ENCODE measurements at regions not wholly inside any gene's neighbourhood (a gene's known extent, or its start where the extent isn't known, plus 50 kb on each side); places are given as distances from the start of the nearest gene placed in this dataset.
"Not testable (repeated sequence)": the region's sequence is repeated elsewhere in the genome, so short reads cannot be mapped to it uniquely, and the experiment has no call there.

- intact Hi-C loops (cut with DNase I, micrococcal nuclease) = no loop called here
- H3K4me3 Mint-ChIP-seq = no peak overlapping the region
- ChIA-PET POLR2A (no interaction called here), CTCF (no interaction called here)
- H3K27ac Mint-ChIP-seq = no peak overlapping the region
- DNase-seq = no peak
- no peaks in the 10 kb centered on the region for H3K36me3 Mint-ChIP-seq (ENCODE audit: low read depth)
- H3K9me3 Mint-ChIP-seq (ENCODE audit: low read depth) = peaks cover 2% of the 10 kb centered on the region
- no peaks in the 10 kb centered on the region for H3K4me1 Mint-ChIP-seq
- no peak for ATAC-seq
- no peaks in the 10 kb centered on the region for H3K27me3 Mint-ChIP-seq
Measured at GRCh38 chr4:189838821-189839497, 101.7 kb upstream of the FRG1 start.

- intact Hi-C loops (cut with DNase I, micrococcal nuclease) = no loop called here
- H3K27ac Mint-ChIP-seq = no peak overlapping the region
- ATAC-seq = no peak
- H3K4me3 Mint-ChIP-seq = no peak overlapping the region
- no peaks in the 10 kb centered on the region for H3K36me3 Mint-ChIP-seq (ENCODE audit: low read depth)
- ChIA-PET POLR2A (no interaction called here), CTCF (interaction anchor here (0.6 kb wide), 1 partner anchor 38 kb away, joined by 3 read pairs; no protein-coding TSS in a partner anchor)
- H3K9me3 Mint-ChIP-seq (ENCODE audit: low read depth) = peaks cover 2% of the 10 kb centered on the region
- no peaks in the 10 kb centered on the region for H3K4me1 Mint-ChIP-seq
- H3K27me3 Mint-ChIP-seq = no peaks in the 10 kb centered on the region
- no peak for DNase-seq
Measured at GRCh38 chr4:189840356-189840755, 100.3 kb upstream of the FRG1 start.

GRCh38 chr4:189843413-189844009 is 97.2 kb upstream of the FRG1 start:
- Mint-ChIP-seq H3K4me1 (no peaks in the 10 kb centered on the region), H3K27me3 (no peaks in the 10 kb centered on the region), H3K9me3 (ENCODE audit: low read depth) (no peaks in the 10 kb centered on the region), H3K27ac (no peak overlapping the region), H3K4me3 (no peak overlapping the region), H3K36me3 (ENCODE audit: low read depth) (no peaks in the 10 kb centered on the region)
- POLR2A ChIA-PET = no interaction called here
- intact Hi-C loops (cut with DNase I, micrococcal nuclease) = no loop called here
- CTCF ChIA-PET = interaction anchor here (0.7 kb wide), 1 partner anchor 627 kb away, joined by 3 read pairs; no protein-coding TSS in a partner anchor
- no peak for DNase-seq
- ATAC-seq = no peak

GRCh38 chr4:189845145-189845846 is 95.4 kb upstream of the FRG1 start:
- CTCF ChIA-PET = no interaction called here
- no peak for DNase-seq
- no peak overlapping the region for H3K4me3 Mint-ChIP-seq
- no peaks in the 10 kb centered on the region for H3K36me3 Mint-ChIP-seq (ENCODE audit: low read depth)
- no peaks in the 10 kb centered on the region for H3K27me3 Mint-ChIP-seq
- H3K9me3 Mint-ChIP-seq (ENCODE audit: low read depth) = no peaks in the 10 kb centered on the region
- intact Hi-C loops (cut with DNase I, micrococcal nuclease) = no loop called here
- no peaks in the 10 kb centered on the region for H3K4me1 Mint-ChIP-seq
- no peak for ATAC-seq
- POLR2A ChIA-PET = no interaction called here
- H3K27ac Mint-ChIP-seq = no peak overlapping the region

GRCh38 chr4:189846094-189846493 is 94.6 kb upstream of the FRG1 start:
- H3K4me1 Mint-ChIP-seq; DNase-seq; ATAC-seq; H3K4me3 Mint-ChIP-seq; H3K9me3 Mint-ChIP-seq (ENCODE audit: low read depth); H3K36me3 Mint-ChIP-seq (ENCODE audit: low read depth); CTCF ChIA-PET; POLR2A ChIA-PET; intact Hi-C loops (cut with DNase I, micrococcal nuclease); H3K27me3 Mint-ChIP-seq; H3K27ac Mint-ChIP-seq: not testable (repeated sequence)

GRCh38 chr4:189846608-189847007 is 94.1 kb upstream of the FRG1 start:
- intact Hi-C loops (cut with DNase I, micrococcal nuclease); POLR2A ChIA-PET; H3K9me3 Mint-ChIP-seq (ENCODE audit: low read depth); DNase-seq; H3K4me1 Mint-ChIP-seq; H3K27me3 Mint-ChIP-seq; ATAC-seq; CTCF ChIA-PET; H3K4me3 Mint-ChIP-seq; H3K27ac Mint-ChIP-seq; H3K36me3 Mint-ChIP-seq (ENCODE audit: low read depth): not testable (repeated sequence)

GRCh38 chr4:189848672-189849071 is 92.0 kb upstream of the FRG1 start:
- H3K9me3 Mint-ChIP-seq (ENCODE audit: low read depth); POLR2A ChIA-PET; DNase-seq; H3K4me1 Mint-ChIP-seq; CTCF ChIA-PET; H3K27me3 Mint-ChIP-seq; ATAC-seq; H3K4me3 Mint-ChIP-seq; H3K36me3 Mint-ChIP-seq (ENCODE audit: low read depth); H3K27ac Mint-ChIP-seq: not testable (repeated sequence)
- intact Hi-C loops (cut with DNase I, micrococcal nuclease) = loop anchor here in 1 of 2 experiments (1.0 kb wide), 1 partner anchor 17 kb away; no protein-coding TSS in a partner anchor

- ChIA-PET CTCF (no interaction called here), POLR2A (no interaction called here)
- DNase-seq = no peak
- Mint-ChIP-seq H3K36me3 (ENCODE audit: low read depth) (peaks cover 5% of the 10 kb centered on the region), H3K4me1 (no peaks in the 10 kb centered on the region), H3K4me3 (no peak overlapping the region), H3K27me3 (no peaks in the 10 kb centered on the region), H3K27ac (no peak overlapping the region), H3K9me3 (ENCODE audit: low read depth) (no peaks in the 10 kb centered on the region)
- intact Hi-C loops (cut with DNase I, micrococcal nuclease) = no loop called here
- no peak for ATAC-seq
Measured at GRCh38 chr4:189850239-189850856, 90.3 kb upstream of the FRG1 start.

- DNase-seq = no peak
- Mint-ChIP-seq H3K9me3 (ENCODE audit: low read depth) (peaks cover 2% of the 10 kb centered on the region), H3K27ac (no peak overlapping the region), H3K36me3 (ENCODE audit: low read depth) (peaks cover 11% of the 10 kb centered on the region), H3K4me3 (no peak overlapping the region), H3K27me3 (no peaks in the 10 kb centered on the region), H3K4me1 (no peaks in the 10 kb centered on the region)
- ChIA-PET POLR2A (no interaction called here), CTCF (no interaction called here)
- ATAC-seq = no peak
- intact Hi-C loops (cut with DNase I, micrococcal nuclease) = no loop called here
Measured at GRCh38 chr4:189858435-189858834, 82.2 kb upstream of the FRG1 start.

GRCh38 chr4:189861101-189861500 is 79.6 kb upstream of the FRG1 start:
- intact Hi-C loops (cut with DNase I, micrococcal nuclease) = no loop called here
- no peaks in the 10 kb centered on the region for H3K9me3 Mint-ChIP-seq (ENCODE audit: low read depth)
- H3K27ac Mint-ChIP-seq = no peak overlapping the region
- no peak for DNase-seq
- H3K4me3 Mint-ChIP-seq = no peak overlapping the region
- ChIA-PET POLR2A (no interaction called here), CTCF (interaction anchor here (0.6 kb wide), 1 partner anchor 47 kb away, joined by 3 read pairs; no protein-coding TSS in a partner anchor)
- no peak for ATAC-seq
- no peaks in the 10 kb centered on the region for H3K4me1 Mint-ChIP-seq
- H3K27me3 Mint-ChIP-seq = no peaks in the 10 kb centered on the region
- H3K36me3 Mint-ChIP-seq (ENCODE audit: low read depth) = no peaks in the 10 kb centered on the region

- Mint-ChIP-seq H3K9me3 (ENCODE audit: low read depth) (no peaks in the 10 kb centered on the region), H3K27ac (no peak overlapping the region), H3K4me1 (no peaks in the 10 kb centered on the region), H3K4me3 (no peak overlapping the region), H3K36me3 (ENCODE audit: low read depth) (no peaks in the 10 kb centered on the region), H3K27me3 (no peaks in the 10 kb centered on the region)
- ATAC-seq (no peak), DNase-seq (no peak)
- intact Hi-C loops (cut with DNase I, micrococcal nuclease) = no loop called here
- POLR2A ChIA-PET = no interaction called here
- CTCF ChIA-PET = no interaction called here
Measured at GRCh38 chr4:189869236-189869635, 71.4 kb upstream of the FRG1 start.
